GM10248 (cell line): ENCODE measurements at regions not wholly inside any gene's neighbourhood (a gene's known extent, or its start where the extent isn't known, plus 50 kb on each side); places are given as distances from the start of the nearest gene placed in this dataset.

Experiments
- CTCF ChIA-PET: fragments of 300-600 bp; sonication (Branson Sonifier 250); formaldehyde crosslinking; extraction: SDS; loops from one replicate; lab custom pipeline; 2021; ENCODE audit warnings: antibody characterized with exemption; lab: Yijun Ruan, JAX
- POLR2A ChIA-PET: fragments of 350-650 bp; sonication (Branson Sonifier 250); formaldehyde crosslinking; extraction: SDS; loops from one replicate; lab custom pipeline; 2020; ENCODE audit warnings: antibody characterized with exemption; lab: Yijun Ruan, JAX
- DNase-seq: peaks from one replicate; pipeline ENCODE4 v3.0.0; 2012; ENCODE audit errors: extremely low spot score
- CTCF ChIP-seq: IDR thresholded peaks from 2 replicates; pipeline ENCODE4 v1.5.1; 2012; ENCODE audit warnings: mild to moderate bottlenecking, low read depth; ENCODE audit errors: extremely low read depth, missing control alignments, control extremely low read depth

DNA sequence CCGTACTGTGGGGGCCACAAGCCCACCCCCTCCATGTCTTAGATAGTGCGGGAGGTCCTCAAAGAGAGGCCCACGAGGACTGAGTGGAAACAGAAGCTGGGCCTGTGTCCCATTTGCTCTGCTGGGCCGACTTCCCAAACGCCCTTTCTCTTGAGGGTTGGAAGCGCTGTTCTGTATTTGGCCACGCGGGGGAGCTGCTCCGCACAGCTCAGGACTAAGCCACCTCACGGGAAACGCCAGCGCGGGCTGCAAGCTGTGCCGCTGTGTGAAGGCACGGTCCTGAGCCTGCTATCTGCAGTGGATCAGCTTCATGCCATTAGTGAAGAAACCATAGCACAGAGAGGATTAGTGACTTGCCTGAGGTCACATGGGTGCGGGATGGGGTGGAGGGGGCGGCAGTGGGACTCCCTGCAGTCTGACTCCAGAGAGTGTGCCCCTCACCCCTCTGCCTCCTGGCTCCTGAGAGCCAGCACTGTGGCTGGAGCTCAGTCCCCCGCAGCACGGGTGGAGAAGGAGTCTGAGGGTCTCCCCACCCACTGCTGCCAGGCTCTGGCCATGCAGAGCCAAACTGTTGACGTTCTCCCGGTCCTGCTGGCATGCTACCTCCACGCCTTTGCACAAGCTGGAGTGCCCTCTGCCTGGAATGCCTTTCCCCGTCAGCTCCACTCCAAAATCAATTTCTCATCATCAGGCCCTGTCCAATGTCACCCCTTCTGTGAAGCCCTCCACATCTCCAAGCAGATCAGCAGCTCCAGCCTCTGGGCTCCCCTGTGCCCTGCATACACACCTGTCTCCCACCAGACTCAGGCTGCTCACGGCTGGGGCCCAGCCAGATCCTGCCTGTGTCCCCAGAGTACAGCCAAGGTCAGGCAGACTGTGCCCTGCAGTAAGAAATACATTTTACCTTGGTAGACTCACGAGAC is 51.5 kb upstream of the LRRC32 start:
- ChIA-PET CTCF (interaction anchor here (0.7 to 7.8 kb wide), 35 partner anchors 11 to 299 kb away, joined by 3 to 66 read pairs (median 4); no protein-coding TSS in a partner anchor), POLR2A (interaction anchor here (0.5 kb wide), 1 partner anchor 82 kb away, joined by 11 read pairs; no protein-coding TSS in a partner anchor)
- peak; percentile 84 for TF ChIP-seq CTCF
- DNase-seq, result peak; percentile 79

GRCh38 chr11:76723142-76723541 is 52.6 kb upstream of the LRRC32 start:
- ChIA-PET CTCF (interaction anchor here (1.4 to 7.8 kb wide), 6 partner anchors 8 to 196 kb away, joined by 3 to 66 read pairs (median 7); partner anchors contain the start of gene LRRC32), POLR2A (no interaction called here)
- TF ChIP-seq CTCF, result no peak
- no peak for DNase-seq

- TF ChIP-seq CTCF, result no peak
- ChIA-PET CTCF (interaction anchor here (1.3 to 7.8 kb wide), 7 partner anchors 8 to 198 kb away, joined by 3 to 66 read pairs (median 6); partner anchors contain the start of gene LRRC32), POLR2A (no interaction called here)
These were observed 53.0 kb upstream of the LRRC32 start for GRCh38 chr11:76723548-76723947.

GRCh38 chr11:76724171-76724768 is 53.7 kb upstream of the LRRC32 start:
- TF ChIP-seq CTCF, result no peak
- DNase-seq, result no peak
- ChIA-PET CTCF (interaction anchor here (1.2 to 7.8 kb wide), 8 partner anchors 9 to 367 kb away, joined by 3 to 66 read pairs (median 4); partner anchors contain the start of gene LRRC32), POLR2A (no interaction called here)

More at GRCh38 chr11:76723548-76723947, 53.0 kb upstream of the LRRC32 start:
- DNase-seq, result no peak

- ChIA-PET CTCF (interaction anchor here (1.0 to 1.9 kb wide), 4 partner anchors 12 to 191 kb away, joined by 3 to 7 read pairs (median 4); no protein-coding TSS in a partner anchor), POLR2A (no interaction called here)
- no peak for TF ChIP-seq CTCF
- DNase-seq, result no peak
These were observed 54.9 kb upstream of the TSKU start for GRCh38 chr11:76728227-76728626.

DNA sequence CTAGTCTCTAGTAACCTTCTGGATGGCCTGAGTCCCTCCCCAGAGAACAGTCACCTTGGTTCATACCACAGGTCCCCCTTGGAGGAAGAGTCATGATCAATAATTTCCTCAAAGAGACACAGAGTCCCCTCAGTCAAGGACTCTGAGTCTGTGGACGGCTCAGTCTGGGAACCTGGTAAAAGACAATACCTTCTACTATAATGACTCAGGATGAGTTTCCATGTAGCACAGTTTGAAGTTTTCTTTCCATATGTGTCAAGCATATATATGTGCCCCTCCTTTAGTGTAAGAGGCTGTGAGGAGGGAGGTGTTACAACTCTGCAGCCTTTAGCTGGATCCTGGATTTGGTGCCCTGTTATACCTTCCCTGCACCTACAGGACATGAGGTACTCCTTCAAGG is 54.4 kb upstream of the TSKU start:
- DNase-seq, result no peak
- TF ChIP-seq CTCF, result no peak
- POLR2A ChIA-PET, result no interaction called here
- CTCF ChIA-PET, result interaction anchor here (1.0 kb wide), 2 partner anchors 59 to 70 kb away, joined by 3 read pairs; no protein-coding TSS in a partner anchor
